Fibroblast of lung (primary cell): ENCODE measurements at regions not wholly inside any gene's neighbourhood (a gene's known extent, or its start where the extent isn't known, plus 50 kb on each side); places are given as distances from the start of the nearest gene placed in this dataset.

Experiments used
- DNase-seq, 2 donors: peaks; one replicate each; pipeline versions ENCODE4 v3.0.0 to v3.0.0-alpha.2; 2010; ENCODE audit warnings: low read depth in 2 of 2
- H2AFZ ChIP-seq: 2 replicates; pipeline ENCODE4 v1.5.1; 2012; ENCODE audit warnings: low read length, control low read depth, inconsistent platforms
- H3K27ac ChIP-seq: 2 replicates; pipeline ENCODE4 v1.5.1; 2011; ENCODE audit warnings: low read length, control low read depth; ENCODE audit not compliant: insufficient read depth
- H3K27me3 ChIP-seq: 2 replicates; pipeline ENCODE4 v1.5.1; 2011; ENCODE audit warnings: mild to moderate bottlenecking, low read length; ENCODE audit not compliant: control insufficient read depth, insufficient read depth
- H3K36me3 ChIP-seq: 2 replicates; pipeline ENCODE4 v1.5.1; 2011; ENCODE audit warnings: low read length; ENCODE audit not compliant: control insufficient read depth, insufficient read depth
- H3K4me1 ChIP-seq: 2 replicates; pipeline ENCODE4 v1.5.1; 2011; ENCODE audit warnings: low read length; ENCODE audit not compliant: control insufficient read depth, insufficient read depth; ENCODE audit errors: extremely low read depth
- H3K4me2 ChIP-seq: 2 replicates; pipeline ENCODE4 v1.5.1; 2011; ENCODE audit warnings: low read length, control low read depth; ENCODE audit not compliant: insufficient read depth; ENCODE audit errors: extremely low read depth
- H3K4me3 ChIP-seq, 4 experiments: fragments of 200-600 bp in 1 of 4; sonication (generic) in 1 of 4; replicated peaks in 1 of 4; 2 replicates each; pipeline ENCODE4 v1.5.1; 2011 to 2016; ENCODE audit warnings: low read length in 4 of 4, low read depth in 3 of 4, mild to moderate bottlenecking in 3 of 4, control low read depth in 2 of 4, inconsistent platforms in 1 of 4, mixed read lengths in 1 of 4; ENCODE audit not compliant: insufficient read depth in 1 of 4; ENCODE audit errors: control extremely low read depth in 1 of 4
- H3K79me2 ChIP-seq: 2 replicates; pipeline ENCODE4 v1.5.1; 2012; ENCODE audit warnings: mild to moderate bottlenecking, low read length, inconsistent platforms; ENCODE audit not compliant: control insufficient read depth, insufficient read depth
- H3K9ac ChIP-seq: 2 replicates; pipeline ENCODE4 v1.5.1; 2011; ENCODE audit warnings: mild to moderate bottlenecking, low read length, control low read depth; ENCODE audit not compliant: insufficient read depth
- H3K9me3 ChIP-seq: 2 replicates; pipeline ENCODE4 v1.5.1; 2012; ENCODE audit warnings: low read depth, low read length; ENCODE audit not compliant: control insufficient read depth, insufficient read depth
- H4K20me1 ChIP-seq: 2 replicates; pipeline ENCODE4 v1.5.1; 2011; ENCODE audit warnings: low read length; ENCODE audit not compliant: control insufficient read depth, insufficient read depth; ENCODE audit errors: extremely low read depth
- EZH2 ChIP-seq: IDR thresholded peaks from 2 replicates; pipeline ENCODE4 v1.5.1; 2012; ENCODE audit warnings: low read length, control low read depth, mild to moderate bottlenecking; ENCODE audit errors: missing control alignments
- TF ChIP-seq, protein P1 (sequence below), 2 donors: IDR thresholded peaks in 1 of 2; conservative IDR thresholded peaks in 1 of 2; 1 replicate in 1 of 2; 2 replicates in 1 of 2; pipeline ENCODE4 v1.5.1; 2011 to 2012; ENCODE audit warnings: low read length in 2 of 2, control low read depth in 1 of 2, inconsistent platforms in 1 of 2, low read depth in 1 of 2, mild to moderate bottlenecking in 1 of 2

- Histone ChIP-seq H4K20me1 (no peaks in the 10 kb centered on the region), H3K4me2 (no peak overlapping the region)
Measured at GRCh38 chr15:47475336-47475735, 242.0 kb upstream of the SEMA6D start.

DNA sequence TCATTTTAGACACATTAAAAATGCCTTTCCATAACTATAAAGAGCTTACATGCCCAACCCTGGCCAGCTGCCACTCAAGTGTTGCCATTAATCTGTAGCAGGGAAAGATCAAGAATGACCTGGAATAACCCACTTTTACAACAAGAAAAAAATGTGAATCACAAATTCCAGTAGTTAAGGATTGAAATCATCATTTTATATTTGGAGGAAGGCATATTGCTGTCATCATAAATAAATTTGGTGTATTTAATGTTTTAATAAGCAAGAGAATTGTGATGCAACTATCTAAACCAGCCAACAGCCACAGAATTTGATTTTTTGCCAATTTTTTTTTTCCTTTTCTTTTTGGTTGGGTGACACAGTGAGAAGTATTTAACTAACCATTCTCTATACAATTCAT is 240.0 kb upstream of the SEMA6D start:
- Histone ChIP-seq H3K27me3 (no peaks in the 10 kb centered on the region), H3K9ac (no peak overlapping the region), H3K36me3 (no peaks in the 10 kb centered on the region), H2AFZ (no peak overlapping the region), H3K9me3 (no peaks in the 10 kb centered on the region), H3K4me1 (no peaks in the 10 kb centered on the region), H3K4me2 (no peak overlapping the region), H3K79me2 (no peaks in the 10 kb centered on the region), H4K20me1 (no peaks in the 10 kb centered on the region), H3K4me3 (no peak overlapping the region), H3K27ac (no peak overlapping the region)
- DNase-seq = peak in 1 of 2 donors; percentile 49
- TF ChIP-seq, protein P1, sequence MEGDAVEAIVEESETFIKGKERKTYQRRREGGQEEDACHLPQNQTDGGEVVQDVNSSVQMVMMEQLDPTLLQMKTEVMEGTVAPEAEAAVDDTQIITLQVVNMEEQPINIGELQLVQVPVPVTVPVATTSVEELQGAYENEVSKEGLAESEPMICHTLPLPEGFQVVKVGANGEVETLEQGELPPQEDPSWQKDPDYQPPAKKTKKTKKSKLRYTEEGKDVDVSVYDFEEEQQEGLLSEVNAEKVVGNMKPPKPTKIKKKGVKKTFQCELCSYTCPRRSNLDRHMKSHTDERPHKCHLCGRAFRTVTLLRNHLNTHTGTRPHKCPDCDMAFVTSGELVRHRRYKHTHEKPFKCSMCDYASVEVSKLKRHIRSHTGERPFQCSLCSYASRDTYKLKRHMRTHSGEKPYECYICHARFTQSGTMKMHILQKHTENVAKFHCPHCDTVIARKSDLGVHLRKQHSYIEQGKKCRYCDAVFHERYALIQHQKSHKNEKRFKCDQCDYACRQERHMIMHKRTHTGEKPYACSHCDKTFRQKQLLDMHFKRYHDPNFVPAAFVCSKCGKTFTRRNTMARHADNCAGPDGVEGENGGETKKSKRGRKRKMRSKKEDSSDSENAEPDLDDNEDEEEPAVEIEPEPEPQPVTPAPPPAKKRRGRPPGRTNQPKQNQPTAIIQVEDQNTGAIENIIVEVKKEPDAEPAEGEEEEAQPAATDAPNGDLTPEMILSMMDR (conservative IDR thresholded peaks at IDR 0.05 in 1 of 2, IDR thresholded peaks at IDR 0.05 in 1 of 2; ENCODE audit: low read depth in 1 of 2, low read length in 2 of 2) = no peak
- no peak for TF ChIP-seq EZH2

More at GRCh38 chr15:47475336-47475735, 242.0 kb upstream of the SEMA6D start:
- Histone ChIP-seq H3K27ac (no peak overlapping the region), H3K9me3 (no peaks in the 10 kb centered on the region), H3K27me3 (no peaks in the 10 kb centered on the region), H3K9ac (no peak overlapping the region), H2AFZ (no peak overlapping the region), H3K36me3 (no peaks in the 10 kb centered on the region), H3K4me1 (no peaks in the 10 kb centered on the region), H3K4me3 (no peak overlapping the region), H3K79me2 (no peaks in the 10 kb centered on the region)
- DNase-seq = no peak
- TF ChIP-seq, protein P1 (conservative IDR thresholded peaks at IDR 0.05 in 1 of 2, IDR thresholded peaks at IDR 0.05 in 1 of 2; ENCODE audit: low read depth in 1 of 2, low read length in 2 of 2) = no peak
- no peak for TF ChIP-seq EZH2

GRCh38 chr15:47484059-47484458 is 233.2 kb upstream of the SEMA6D start:
- Histone ChIP-seq H3K36me3 (no peaks in the 10 kb centered on the region), H3K27ac (no peak overlapping the region), H3K79me2 (no peaks in the 10 kb centered on the region), H3K9me3 (no peaks in the 10 kb centered on the region), H3K4me3 (no peak overlapping the region), H3K27me3 (no peaks in the 10 kb centered on the region), H2AFZ (peak overlapping the region; percentile 17), H3K4me1 (no peaks in the 10 kb centered on the region), H4K20me1 (no peaks in the 10 kb centered on the region), H3K4me2 (no peak overlapping the region), H3K9ac (no peak overlapping the region)
- peak; percentile 1 to 25 for DNase-seq
- TF ChIP-seq, protein P1 (conservative IDR thresholded peaks at IDR 0.05 in 1 of 2, IDR thresholded peaks at IDR 0.05 in 1 of 2; ENCODE audit: low read depth in 1 of 2, low read length in 2 of 2) = no peak
- TF ChIP-seq EZH2 = no peak
